ENCODE measurements at regions not wholly inside any gene's neighbourhood (a gene's known extent, or its start where the extent isn't known, plus 50 kb on each side); places are given as distances from the start of the nearest gene placed in this dataset.

DNA sequence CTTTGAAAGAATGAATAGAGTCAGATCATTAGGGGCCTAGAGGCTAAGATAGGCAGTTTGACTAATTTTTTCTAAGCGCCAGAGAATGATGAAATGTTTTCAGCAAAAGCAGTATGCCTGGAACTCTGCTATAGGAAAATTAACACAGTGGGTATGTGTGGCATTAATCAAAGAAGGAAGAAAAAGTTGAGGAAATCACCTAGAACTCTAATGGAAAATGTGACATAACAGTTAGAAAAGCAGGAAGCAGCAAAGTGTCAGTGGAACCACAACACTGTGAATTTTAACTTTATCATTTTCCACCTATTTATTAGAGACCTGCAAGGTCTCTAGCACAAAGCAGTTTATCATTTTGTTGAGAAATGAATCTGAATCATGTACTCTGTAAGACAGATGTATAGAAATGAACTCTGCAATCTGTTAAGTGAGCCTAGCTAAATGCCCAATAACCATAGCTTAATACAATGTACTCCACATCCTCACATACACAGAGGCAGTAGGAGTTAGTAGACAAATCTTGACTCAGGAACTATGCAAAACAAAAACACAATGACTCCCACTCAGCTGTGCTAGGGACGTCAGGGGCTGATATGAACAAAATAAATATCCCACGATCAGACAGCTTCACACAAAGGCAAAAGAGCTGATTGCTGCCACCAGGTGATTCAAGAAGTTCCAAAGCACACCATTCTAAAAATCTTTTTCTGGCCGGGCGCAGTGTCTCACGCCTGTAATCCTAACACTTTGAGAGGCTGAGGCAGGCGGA lies 500.7 kb upstream of the NFIA start:
- WGBS, result 75% methylated on average over 7 of the region's 7 CpGs
- Histone ChIP-seq H3K4me1 (ENCODE audit: control insufficient read depth, insufficient read depth, low read length) (no peaks in the 10 kb centered on the region), H3K27ac (ENCODE audit: low read length) (no peak overlapping the region), H3K9me3 (ENCODE audit: control insufficient read depth, low read length) (no peaks in the 10 kb centered on the region), H3K27me3 (ENCODE audit: control insufficient read depth, insufficient read depth) (no peaks in the 10 kb centered on the region), H3K4me3 (ENCODE audit: low read length) (no peak overlapping the region)
- DNase-seq, result no peak
- ATAC-seq, result no peak
- intact Hi-C loops (cut with DNase I), result no loop called here

GRCh38 chr1:60577029-60577428 lies 503.5 kb upstream of the C1orf87 start:
- no peak for ATAC-seq
- H3K4me1 ChIP-seq (ENCODE audit: control insufficient read depth, insufficient read depth, low read length), result no peaks in the 10 kb centered on the region
- no peak for DNase-seq
- 93% methylated on average over 2 of the region's 2 CpGs for WGBS
- H3K9me3 ChIP-seq (ENCODE audit: control insufficient read depth, low read length), result no peaks in the 10 kb centered on the region
- H3K27ac ChIP-seq (ENCODE audit: low read length), result no peak overlapping the region
- no peak overlapping the region for H3K4me3 ChIP-seq (ENCODE audit: low read length)
- no peaks in the 10 kb centered on the region for H3K27me3 ChIP-seq (ENCODE audit: control insufficient read depth, insufficient read depth)
- intact Hi-C loops (cut with DNase I), result no loop called here

GRCh38 chr1:60575326-60575977 lies 501.9 kb upstream of the C1orf87 start:
- H3K27ac ChIP-seq (ENCODE audit: low read length), result no peak overlapping the region
- WGBS, result 85% methylated on average over 2 of the region's 2 CpGs
- H3K9me3 ChIP-seq (ENCODE audit: control insufficient read depth, low read length), result no peaks in the 10 kb centered on the region
- no peak for ATAC-seq
- H3K27me3 ChIP-seq (ENCODE audit: control insufficient read depth, insufficient read depth), result no peaks in the 10 kb centered on the region
- no peaks in the 10 kb centered on the region for H3K4me1 ChIP-seq (ENCODE audit: control insufficient read depth, insufficient read depth, low read length)
- H3K4me3 ChIP-seq (ENCODE audit: low read length), result no peak overlapping the region
- intact Hi-C loops (cut with DNase I), result no loop called here
- DNase-seq, result no peak

DNA sequence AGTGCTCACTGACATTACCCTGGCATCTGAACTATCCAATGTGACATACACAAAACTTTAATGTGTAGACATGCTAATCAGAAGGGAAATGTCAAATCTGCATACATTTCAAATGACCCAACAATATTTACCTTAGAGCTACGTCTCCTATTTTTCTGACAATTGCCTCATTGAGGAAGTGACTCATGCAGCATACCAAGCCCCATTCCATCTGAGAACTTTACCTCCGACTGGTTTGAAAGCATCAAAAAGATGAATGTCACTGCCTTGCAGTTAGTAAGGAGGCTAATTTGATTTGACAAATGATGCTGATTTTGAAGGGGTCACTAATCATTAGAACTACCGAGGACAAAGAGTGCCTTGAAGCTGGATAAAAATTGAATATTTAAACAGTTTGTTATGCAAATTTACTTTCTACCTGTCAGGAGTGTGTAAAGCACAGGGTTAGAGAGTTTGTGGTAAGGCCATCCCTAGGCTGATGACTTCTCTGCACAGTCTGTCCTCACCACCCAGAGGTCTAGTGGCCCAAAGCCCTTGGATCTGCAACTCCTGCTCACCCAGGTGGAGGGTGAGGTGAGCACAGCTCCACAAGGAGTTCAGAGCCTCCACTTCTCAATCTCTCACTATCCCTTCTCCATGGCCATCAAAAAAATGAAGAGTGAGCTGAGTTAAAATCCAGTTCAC lies 500.3 kb upstream of the C1orf87 start:
- Histone ChIP-seq H3K27me3 (ENCODE audit: control insufficient read depth, insufficient read depth) (no peaks in the 10 kb centered on the region), H3K4me3 (ENCODE audit: low read length) (no peak overlapping the region), H3K4me1 (ENCODE audit: control insufficient read depth, insufficient read depth, low read length) (no peaks in the 10 kb centered on the region), H3K27ac (ENCODE audit: low read length) (no peak overlapping the region), H3K9me3 (ENCODE audit: control insufficient read depth, low read length) (no peaks in the 10 kb centered on the region)
- ATAC-seq (peak in 1 of 2 donors; percentile 49), DNase-seq (no peak)
- intact Hi-C loops (cut with DNase I), result no loop called here
- 58% methylated on average over 3 of the region's 3 CpGs for WGBS

DNA sequence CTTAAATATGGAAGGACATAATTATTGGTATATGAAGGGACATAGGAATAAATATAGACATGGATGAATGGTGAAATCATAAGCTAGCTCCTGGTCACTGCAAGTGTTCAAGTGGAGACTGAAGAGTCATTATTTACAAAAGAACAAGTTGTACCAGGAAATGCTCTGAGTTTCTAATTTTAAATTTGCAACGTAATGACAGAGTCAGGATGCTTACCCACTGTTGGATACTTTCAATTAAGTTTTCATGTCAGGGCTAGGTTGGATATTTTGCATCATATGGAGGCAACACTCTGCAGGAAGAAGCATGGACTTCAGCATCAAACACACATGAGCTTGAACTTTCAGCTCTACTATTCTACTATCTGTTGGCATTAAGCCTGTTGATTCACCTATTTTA lies 499.6 kb upstream of the C1orf87 start:
- intact Hi-C loops (cut with DNase I), result no loop called here
- Histone ChIP-seq H3K9me3 (ENCODE audit: control insufficient read depth, low read length) (no peaks in the 10 kb centered on the region), H3K4me1 (ENCODE audit: control insufficient read depth, insufficient read depth, low read length) (no peaks in the 10 kb centered on the region), H3K27ac (ENCODE audit: low read length) (no peak overlapping the region), H3K4me3 (ENCODE audit: low read length) (no peak overlapping the region), H3K27me3 (ENCODE audit: control insufficient read depth, insufficient read depth) (no peaks in the 10 kb centered on the region)
- WGBS, result 8% methylated on average over 1 of the region's 1 CpG
- DNase-seq (no peak), ATAC-seq (peak; percentile 48 to 62)

DNA sequence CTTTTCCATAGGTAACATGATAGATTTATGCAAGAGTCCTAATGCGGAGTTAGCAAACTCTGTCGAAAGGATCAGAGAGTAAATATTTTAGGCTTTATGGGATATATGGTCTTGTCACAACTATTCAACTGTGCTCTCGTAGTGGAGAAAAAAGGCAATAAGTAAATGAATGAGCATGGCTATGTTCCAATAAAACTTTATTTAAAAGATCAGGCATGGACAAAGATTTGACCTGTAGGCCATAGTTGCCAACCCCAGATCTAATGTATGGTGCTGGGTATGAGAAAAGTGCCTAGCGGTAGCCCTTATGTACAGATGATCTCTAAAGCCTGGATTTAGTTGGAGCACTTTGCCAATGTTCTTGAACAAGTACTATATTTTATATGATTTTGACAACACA lies 498.8 kb upstream of the C1orf87 start:
- no peaks in the 10 kb centered on the region for H3K27me3 ChIP-seq (ENCODE audit: control insufficient read depth, insufficient read depth)
- no peak for DNase-seq
- no peak for ATAC-seq
- no peaks in the 10 kb centered on the region for H3K4me1 ChIP-seq (ENCODE audit: control insufficient read depth, insufficient read depth, low read length)
- no peaks in the 10 kb centered on the region for H3K9me3 ChIP-seq (ENCODE audit: control insufficient read depth, low read length)
- WGBS, result 97% methylated on average over 4 of the region's 4 CpGs
- intact Hi-C loops (cut with DNase I), result no loop called here
- no peak overlapping the region for H3K4me3 ChIP-seq (ENCODE audit: low read length)
- no peak overlapping the region for H3K27ac ChIP-seq (ENCODE audit: low read length)

DNA sequence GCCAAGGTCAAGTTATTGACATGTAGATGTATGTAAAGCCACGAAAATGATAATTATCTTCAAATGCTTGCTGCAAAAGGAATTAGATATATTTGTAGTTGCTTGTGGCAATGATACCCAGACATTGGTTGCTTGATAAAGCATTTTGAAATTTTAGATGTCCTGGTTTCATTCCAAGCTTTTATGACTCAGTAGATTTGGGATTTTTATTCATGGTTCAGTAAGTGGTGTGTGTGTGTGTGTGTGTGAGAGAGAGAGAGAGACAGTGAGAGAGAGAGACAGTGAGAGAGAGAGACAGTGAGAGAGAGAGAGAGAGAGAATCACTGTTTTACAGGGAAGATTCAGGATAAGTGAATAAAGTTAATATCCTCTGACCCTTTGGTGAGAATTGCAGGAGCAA lies 498.2 kb upstream of the C1orf87 start:
- H3K4me1 ChIP-seq (ENCODE audit: control insufficient read depth, insufficient read depth, low read length), result no peaks in the 10 kb centered on the region
- no peak overlapping the region for H3K4me3 ChIP-seq (ENCODE audit: low read length)
- H3K9me3 ChIP-seq (ENCODE audit: control insufficient read depth, low read length), result no peaks in the 10 kb centered on the region
- DNase-seq (no peak), ATAC-seq (no peak)
- intact Hi-C loops (cut with DNase I), result no loop called here
- H3K27ac ChIP-seq (ENCODE audit: low read length), result no peak overlapping the region
- 72% methylated on average over 1 of the region's 1 CpG for WGBS
- H3K27me3 ChIP-seq (ENCODE audit: control insufficient read depth, insufficient read depth), result no peaks in the 10 kb centered on the region

GRCh38 chr1:60569189-60569588 lies 495.6 kb upstream of the C1orf87 start:
- no peak for DNase-seq
- H3K4me3 ChIP-seq (ENCODE audit: low read length), result no peak overlapping the region
- H3K27ac ChIP-seq (ENCODE audit: low read length), result no peak overlapping the region
- 99% methylated on average over 2 of the region's 2 CpGs for WGBS
- peaks cover 2% of the 10 kb centered on the region for H3K4me1 ChIP-seq (ENCODE audit: control insufficient read depth, insufficient read depth, low read length)
- no peaks in the 10 kb centered on the region for H3K27me3 ChIP-seq (ENCODE audit: control insufficient read depth, insufficient read depth)
- intact Hi-C loops (cut with DNase I), result no loop called here
- no peaks in the 10 kb centered on the region for H3K9me3 ChIP-seq (ENCODE audit: control insufficient read depth, low read length)
- ATAC-seq, result no peak

DNA sequence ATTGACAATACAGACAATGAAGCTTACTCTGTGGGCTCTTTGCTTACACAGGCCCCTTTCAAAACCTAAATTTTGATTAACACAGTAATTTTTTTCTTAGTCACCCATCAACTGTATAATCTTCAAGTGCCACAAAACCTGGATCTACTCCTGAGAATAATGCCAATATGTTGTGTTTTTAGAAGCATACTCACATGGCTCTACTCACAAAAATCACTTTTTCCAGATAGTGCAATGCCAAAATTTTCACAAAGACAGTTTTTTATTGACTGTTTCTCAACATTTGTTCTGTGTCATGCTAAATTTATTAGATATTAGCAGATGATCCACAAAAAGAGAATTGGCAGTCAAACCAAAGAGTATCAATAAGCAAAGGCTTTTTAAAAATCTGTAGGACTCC lies 493.7 kb upstream of the C1orf87 start:
- ATAC-seq, result no peak
- Histone ChIP-seq H3K4me1 (ENCODE audit: control insufficient read depth, insufficient read depth, low read length) (peaks cover 2% of the 10 kb centered on the region), H3K27me3 (ENCODE audit: control insufficient read depth, insufficient read depth) (no peaks in the 10 kb centered on the region), H3K9me3 (ENCODE audit: control insufficient read depth, low read length) (no peaks in the 10 kb centered on the region), H3K27ac (ENCODE audit: low read length) (no peak overlapping the region), H3K4me3 (ENCODE audit: low read length) (no peak overlapping the region)
- DNase-seq, result no peak
- intact Hi-C loops (cut with DNase I), result no loop called here

GRCh38 chr1:60564916-60565750 lies 491.6 kb upstream of the C1orf87 start:
- Histone ChIP-seq H3K9me3 (ENCODE audit: control insufficient read depth, low read length) (no peaks in the 10 kb centered on the region), H3K4me3 (ENCODE audit: low read length) (no peak overlapping the region), H3K4me1 (ENCODE audit: control insufficient read depth, insufficient read depth, low read length) (peaks cover 2% of the 10 kb centered on the region), H3K27ac (ENCODE audit: low read length) (no peak overlapping the region), H3K27me3 (ENCODE audit: control insufficient read depth, insufficient read depth) (no peaks in the 10 kb centered on the region)
- peak in 1 of 3 donors; percentile 42 for DNase-seq
- intact Hi-C loops (cut with DNase I), result no loop called here
- 27% methylated on average over 2 of the region's 2 CpGs for WGBS
- ATAC-seq, result peak; percentile 57 to 84
